Activated naive CD4-positive, alpha-beta T cell treated with anti-CD3 and anti-CD28 coated beads for 36 hours (primary cell): ENCODE measurements at regions not wholly inside any gene's neighbourhood (a gene's known extent, or its start where the extent isn't known, plus 50 kb on each side); places are given as distances from the start of the nearest gene placed in this dataset.
A peak's percentile ranks its signal among the peaks of the same experiment; 100 is the strongest.

ENCODE experiments used
- CTCF ChIA-PET: fragments of 350-600 bp; sonication (Branson Sonifier 250); formaldehyde crosslinking; loops from one replicate; lab custom pipeline; 2021; ENCODE audit warnings: antibody characterized with exemption; lab: Charles Lee
- DNase-seq: peaks from one replicate; pipeline ENCODE4 v3.0.0-alpha.2; 2020
- H3K27ac Mint-ChIP-seq: one replicate; pipeline ENCODE4 v1.8.0; 2021; ENCODE audit warnings: mild to moderate bottlenecking, mixed read lengths
- H3K27me3 Mint-ChIP-seq: one replicate; pipeline ENCODE4 v1.8.0; 2021; ENCODE audit warnings: low read depth, mixed read lengths
- H3K36me3 Mint-ChIP-seq: one replicate; pipeline ENCODE4 v1.8.0; 2021; ENCODE audit warnings: low read depth, mixed read lengths
- H3K4me1 Mint-ChIP-seq: one replicate; pipeline ENCODE4 v1.8.0; 2021; ENCODE audit warnings: low read depth, mixed read lengths
- H3K4me3 Mint-ChIP-seq: one replicate; pipeline ENCODE4 v1.8.0; 2021; ENCODE audit warnings: mild to moderate bottlenecking, moderate library complexity, mixed read lengths
- H3K9me3 Mint-ChIP-seq: one replicate; pipeline ENCODE4 v1.8.0; 2021; ENCODE audit warnings: mixed read lengths
- intact Hi-C: fragments of 100-400 bp; cut with micrococcal nuclease; formaldehyde crosslinking; loops from one replicate; pipeline ENCODE4 v1.15.1; 2023

DNA sequence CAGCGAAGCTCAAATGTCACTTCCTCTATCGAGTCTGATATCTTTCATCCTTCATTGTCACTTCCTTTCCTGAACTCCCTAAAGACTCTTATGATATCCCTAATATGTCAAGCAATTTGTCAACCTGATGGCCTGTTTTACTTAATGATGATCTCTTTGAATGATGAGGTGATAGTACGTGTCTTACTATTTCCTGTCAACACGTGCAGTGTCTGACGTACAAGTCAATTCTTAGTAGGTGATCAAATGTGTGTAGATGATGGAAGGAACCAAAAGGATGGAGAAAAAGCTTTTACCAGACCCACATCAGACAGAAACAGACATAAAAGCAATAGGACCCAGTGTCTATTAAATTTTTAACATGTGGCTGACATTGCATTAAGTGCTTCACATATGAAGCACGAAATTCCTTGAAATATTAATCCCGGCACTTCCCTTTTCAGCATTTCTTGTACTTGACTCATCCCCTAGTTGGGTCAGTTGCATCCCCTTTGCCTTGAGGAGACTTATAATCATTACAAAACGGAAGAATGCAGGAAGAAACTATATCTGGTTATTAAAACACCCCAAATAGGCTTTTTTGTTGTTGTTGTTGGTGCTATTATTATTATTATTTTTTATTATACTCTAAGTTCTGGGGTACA is 108.6 kb upstream of the NYAP2 start:
- CTCF ChIA-PET: no interaction called here
- intact Hi-C loops: no loop called here
- H3K4me3 Mint-ChIP-seq: no peak overlapping the region
- no peak overlapping the region for H3K27ac Mint-ChIP-seq
- H3K27me3 Mint-ChIP-seq: no peaks in the 10 kb centered on the region
- no peaks in the 10 kb centered on the region for H3K36me3 Mint-ChIP-seq
- no peak for DNase-seq
- H3K4me1 Mint-ChIP-seq: no peaks in the 10 kb centered on the region
- H3K9me3 Mint-ChIP-seq: no peaks in the 10 kb centered on the region

DNA sequence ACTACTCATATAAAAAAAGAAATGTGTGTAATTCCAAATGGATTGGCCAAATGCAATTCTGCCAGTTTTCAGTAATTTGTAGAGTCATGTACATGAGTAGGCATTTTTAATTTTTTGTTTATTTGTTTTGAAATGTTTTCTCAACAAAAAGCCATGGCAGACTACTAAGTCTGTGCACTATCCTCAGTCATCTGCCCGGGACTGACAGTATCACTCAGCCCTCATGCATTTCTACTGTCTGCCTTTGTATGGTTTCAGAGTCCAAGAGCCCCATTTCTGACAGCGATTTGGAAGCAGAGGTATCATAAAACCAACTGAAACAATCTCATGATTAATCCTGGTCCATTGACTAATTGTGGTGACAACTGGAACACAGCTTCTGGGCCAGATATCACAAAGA is 109.9 kb upstream of the NYAP2 start:
- H3K27ac Mint-ChIP-seq: no peak overlapping the region
- CTCF ChIA-PET: interaction anchor here (1.1 kb wide), 1 partner anchor 371 kb away, joined by 3 read pairs; no protein-coding TSS in a partner anchor
- no peaks in the 10 kb centered on the region for H3K9me3 Mint-ChIP-seq
- no peaks in the 10 kb centered on the region for H3K4me1 Mint-ChIP-seq
- H3K36me3 Mint-ChIP-seq: no peaks in the 10 kb centered on the region
- DNase-seq: no peak
- no peak overlapping the region for H3K4me3 Mint-ChIP-seq
- intact Hi-C loops: loop anchor here (10.0 kb wide), 1 partner anchor 285 kb away; no protein-coding TSS in a partner anchor
- no peaks in the 10 kb centered on the region for H3K27me3 Mint-ChIP-seq

DNA sequence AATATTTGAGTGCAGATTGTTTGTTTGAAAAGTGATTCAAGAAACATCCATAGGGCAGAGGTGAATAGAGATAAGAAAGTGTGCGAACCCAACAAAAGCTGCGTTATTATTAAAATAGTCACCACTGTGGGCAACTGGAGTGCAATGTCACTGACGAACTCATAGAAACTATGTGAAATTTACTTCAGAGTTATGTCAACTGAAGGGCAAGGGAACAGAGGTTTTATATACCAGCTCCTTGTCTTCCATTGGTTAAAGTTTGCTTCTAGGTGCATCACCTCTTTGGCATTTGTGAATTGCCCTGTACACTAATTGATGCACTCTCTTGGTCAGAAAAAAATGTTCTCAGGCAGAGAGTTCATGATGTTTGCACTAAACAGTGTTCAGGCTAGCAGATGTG is 110.5 kb upstream of the NYAP2 start:
- H3K27ac Mint-ChIP-seq: no peak overlapping the region
- DNase-seq: no peak
- no peak overlapping the region for H3K4me3 Mint-ChIP-seq
- no peaks in the 10 kb centered on the region for H3K36me3 Mint-ChIP-seq
- no peaks in the 10 kb centered on the region for H3K4me1 Mint-ChIP-seq
- no peaks in the 10 kb centered on the region for H3K9me3 Mint-ChIP-seq
- no peaks in the 10 kb centered on the region for H3K27me3 Mint-ChIP-seq
- intact Hi-C loops: loop anchor here (10.0 kb wide), 1 partner anchor 284 kb away; no protein-coding TSS in a partner anchor
- CTCF ChIA-PET: interaction anchor here (1.1 kb wide), 1 partner anchor 372 kb away, joined by 3 read pairs; no protein-coding TSS in a partner anchor

DNA sequence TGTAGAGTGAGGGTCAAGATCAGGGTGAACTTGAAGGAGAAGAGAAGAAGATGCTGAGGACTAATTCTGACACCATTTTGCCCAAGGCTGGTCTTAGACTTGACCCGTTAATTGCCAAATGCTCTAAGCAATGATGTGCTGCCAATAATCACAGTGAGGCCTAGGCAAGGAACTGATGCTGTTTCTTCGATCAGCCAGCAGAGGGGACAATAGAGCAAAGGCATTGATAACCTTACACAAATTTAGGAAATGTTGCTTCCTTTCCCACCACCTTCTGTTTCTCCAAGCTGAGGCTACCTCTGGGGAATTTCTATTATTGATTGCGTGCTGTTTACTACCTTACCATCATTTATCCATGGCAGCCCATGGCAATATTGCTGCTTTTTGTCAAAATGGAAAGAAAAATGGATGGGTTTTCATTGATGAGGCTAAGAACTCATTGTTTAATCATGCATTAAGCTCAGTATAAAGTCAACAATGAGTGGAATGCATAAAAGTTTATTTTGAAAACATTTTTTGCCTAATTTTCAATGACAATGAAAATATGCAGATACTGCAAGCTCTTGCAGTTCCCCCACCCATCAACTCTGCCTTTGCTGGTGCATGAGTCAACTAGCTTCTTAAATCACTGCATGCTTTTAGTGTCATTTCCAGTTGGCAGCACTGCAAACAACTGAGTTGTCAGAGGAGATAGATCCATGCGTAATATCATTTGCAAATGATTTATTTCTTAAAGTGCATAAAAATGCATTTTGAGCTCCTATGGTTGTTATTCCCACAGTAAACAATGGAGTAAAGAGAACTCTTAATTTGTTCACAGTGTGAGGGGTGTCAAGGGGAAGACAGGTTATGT is 116.4 kb upstream of the NYAP2 start:
- CTCF ChIA-PET: interaction anchor here (0.8 to 2.6 kb wide), 20 partner anchors 9 to 382 kb away, joined by 3 to 35 read pairs (median 4); no protein-coding TSS in a partner anchor
- Mint-ChIP-seq H3K4me1 (peaks cover 3% of the 10 kb centered on the region), H3K4me3 (no peak overlapping the region), H3K9me3 (no peaks in the 10 kb centered on the region), H3K27ac (no peak overlapping the region), H3K36me3 (no peaks in the 10 kb centered on the region), H3K27me3 (no peaks in the 10 kb centered on the region)
- peak; percentile 31 for DNase-seq
- intact Hi-C loops: loop anchor here (1.0 to 10.0 kb wide), 4 partner anchors 160 to 377 kb away; no protein-coding TSS in a partner anchor

DNA sequence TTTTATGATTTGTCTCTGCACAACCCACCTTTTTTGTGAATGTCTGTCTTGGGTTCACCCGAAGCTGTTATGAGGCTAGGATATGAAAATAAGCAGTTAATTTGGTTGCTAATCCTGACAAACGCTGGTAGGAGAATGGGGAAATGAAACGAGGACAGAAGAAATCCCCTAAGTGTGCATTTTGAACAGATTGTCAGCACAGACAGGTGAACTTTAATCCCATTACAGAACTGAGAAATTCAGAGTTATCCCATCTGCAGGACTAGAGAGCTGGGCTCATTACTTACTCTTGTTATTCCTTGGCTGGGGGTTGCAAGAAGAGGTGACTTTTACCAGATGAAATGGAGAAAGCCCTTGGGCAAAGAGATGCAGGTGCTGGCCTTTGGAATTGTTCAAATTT is 123.3 kb upstream of the NYAP2 start:
- Mint-ChIP-seq H3K36me3 (peaks cover 5% of the 10 kb centered on the region), H3K9me3 (peaks cover 17% of the 10 kb centered on the region), H3K27ac (no peak overlapping the region), H3K4me3 (no peak overlapping the region), H3K27me3 (no peaks in the 10 kb centered on the region), H3K4me1 (no peaks in the 10 kb centered on the region)
- intact Hi-C loops: no loop called here
- DNase-seq: no peak
- CTCF ChIA-PET: no interaction called here

DNA sequence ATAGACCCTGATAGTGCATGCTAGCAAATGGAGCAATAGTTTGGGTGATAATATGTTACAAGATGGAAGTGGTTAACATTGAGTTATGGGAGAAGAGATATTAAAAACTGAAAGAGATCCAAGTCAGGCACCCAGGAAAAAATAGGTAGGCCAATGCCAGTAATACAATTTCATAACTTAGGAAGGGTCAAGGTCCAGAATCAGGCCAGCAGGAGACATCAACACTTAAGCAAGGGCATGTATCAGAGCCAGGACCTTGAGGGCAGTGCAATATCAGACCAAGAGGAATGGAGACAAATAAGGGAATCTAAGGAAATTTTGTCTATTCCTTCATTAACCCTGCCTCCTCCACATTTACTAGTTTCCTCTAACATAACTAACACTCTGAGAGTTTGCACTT is 124.1 kb upstream of the NYAP2 start:
- CTCF ChIA-PET: no interaction called here
- Mint-ChIP-seq H3K27ac (no peak overlapping the region), H3K27me3 (no peaks in the 10 kb centered on the region), H3K9me3 (peaks cover 17% of the 10 kb centered on the region), H3K4me3 (no peak overlapping the region), H3K36me3 (peaks cover 5% of the 10 kb centered on the region), H3K4me1 (peaks cover 3% of the 10 kb centered on the region)
- DNase-seq: no peak
- intact Hi-C loops: no loop called here

DNA sequence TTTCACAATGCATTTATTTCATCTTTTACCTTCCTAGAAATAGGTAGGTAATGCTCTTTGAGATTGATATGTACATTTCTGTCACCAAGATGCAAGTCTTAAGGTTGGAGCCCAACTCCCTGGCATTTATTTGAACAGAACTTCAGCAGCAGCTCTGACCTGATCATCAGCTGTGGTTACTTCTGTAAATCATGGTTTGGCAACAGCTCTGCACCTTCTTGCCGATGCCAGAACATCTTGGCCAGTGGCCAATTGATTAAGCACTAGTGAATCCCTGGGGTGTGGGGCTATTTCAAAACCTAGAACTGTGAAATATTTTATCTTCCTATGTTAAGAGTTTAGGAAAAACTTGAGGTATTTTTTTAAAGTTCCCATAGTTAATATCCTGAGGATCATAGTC is 124.8 kb upstream of the NYAP2 start:
- Mint-ChIP-seq H3K4me3 (no peak overlapping the region), H3K36me3 (peaks cover 5% of the 10 kb centered on the region), H3K27me3 (no peaks in the 10 kb centered on the region), H3K27ac (no peak overlapping the region), H3K9me3 (peaks cover 17% of the 10 kb centered on the region), H3K4me1 (peaks cover 3% of the 10 kb centered on the region)
- DNase-seq: no peak
- CTCF ChIA-PET: interaction anchor here (1.5 kb wide), 1 partner anchor 8 kb away, joined by 5 read pairs; no protein-coding TSS in a partner anchor
- intact Hi-C loops: no loop called here

DNA sequence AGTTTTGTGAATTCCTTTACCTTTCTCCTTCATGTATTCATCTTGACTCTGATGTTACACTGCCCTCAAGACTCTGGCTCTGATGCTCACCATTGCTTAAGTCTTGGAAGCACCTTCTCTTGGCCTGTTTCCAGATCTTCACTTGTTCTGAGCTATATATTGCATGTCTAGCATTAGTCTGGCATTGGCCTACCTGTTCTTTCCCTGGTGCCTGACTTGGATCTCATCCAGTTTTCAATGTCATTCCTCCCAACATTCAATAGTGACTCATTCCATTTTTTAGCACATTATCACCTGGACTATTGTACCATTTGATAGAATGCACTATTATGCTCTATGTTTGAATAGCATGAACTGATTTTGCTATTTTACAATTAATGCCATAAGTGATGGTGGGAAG is 127.3 kb upstream of the NYAP2 start:
- no peak overlapping the region for H3K4me3 Mint-ChIP-seq
- CTCF ChIA-PET: no interaction called here
- H3K27ac Mint-ChIP-seq: no peak overlapping the region
- H3K27me3 Mint-ChIP-seq: no peaks in the 10 kb centered on the region
- peaks cover 10% of the 10 kb centered on the region for H3K9me3 Mint-ChIP-seq
- H3K36me3 Mint-ChIP-seq: peaks cover 2% of the 10 kb centered on the region
- peaks cover 3% of the 10 kb centered on the region for H3K4me1 Mint-ChIP-seq
- DNase-seq: no peak
- intact Hi-C loops: no loop called here

DNA sequence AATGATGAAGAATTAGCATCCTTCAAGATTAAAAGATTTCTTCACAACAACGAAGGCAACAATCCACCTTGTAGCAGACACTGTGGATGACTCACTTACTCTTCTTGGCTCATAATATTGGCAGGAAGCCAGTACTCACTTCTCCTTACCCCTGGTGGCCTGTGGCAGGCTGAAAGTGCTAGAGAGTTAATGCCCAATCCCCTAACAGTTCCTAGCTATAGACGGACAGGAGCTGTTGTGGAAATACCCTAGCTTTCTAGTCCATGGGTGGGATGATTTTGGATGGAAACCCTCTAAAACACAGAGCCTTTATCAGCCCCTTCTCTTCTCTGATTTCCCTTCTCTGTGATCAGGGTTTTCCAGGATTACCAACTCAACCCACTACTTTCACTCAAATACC is 128.6 kb upstream of the NYAP2 start:
- peaks cover 3% of the 10 kb centered on the region for H3K9me3 Mint-ChIP-seq
- H3K36me3 Mint-ChIP-seq: no peaks in the 10 kb centered on the region
- H3K4me1 Mint-ChIP-seq: peaks cover 3% of the 10 kb centered on the region
- DNase-seq: peak; percentile 25
- no peaks in the 10 kb centered on the region for H3K27me3 Mint-ChIP-seq
- no peak overlapping the region for H3K4me3 Mint-ChIP-seq
- CTCF ChIA-PET: no interaction called here
- intact Hi-C loops: no loop called here
- no peak overlapping the region for H3K27ac Mint-ChIP-seq

DNA sequence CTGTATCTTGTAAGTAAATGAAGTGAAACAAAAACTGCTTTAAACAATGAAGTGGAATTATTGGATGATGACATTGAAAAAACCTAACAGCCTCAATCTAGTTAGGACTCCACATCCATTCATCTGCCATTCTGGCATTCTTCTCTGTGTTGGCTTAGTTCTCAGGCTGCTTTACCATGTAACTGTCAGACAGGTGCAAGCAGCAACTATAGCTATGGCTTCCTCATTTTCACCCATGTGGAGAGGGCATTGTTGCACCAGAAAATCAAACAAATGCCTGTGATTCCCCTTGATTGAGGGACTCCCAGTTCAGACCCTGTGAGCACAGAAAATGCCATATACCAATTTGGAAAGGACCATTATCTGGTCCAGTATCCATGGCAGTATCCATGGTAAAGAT is 129.5 kb upstream of the NYAP2 start:
- intact Hi-C loops: no loop called here
- H3K36me3 Mint-ChIP-seq: no peaks in the 10 kb centered on the region

DNA sequence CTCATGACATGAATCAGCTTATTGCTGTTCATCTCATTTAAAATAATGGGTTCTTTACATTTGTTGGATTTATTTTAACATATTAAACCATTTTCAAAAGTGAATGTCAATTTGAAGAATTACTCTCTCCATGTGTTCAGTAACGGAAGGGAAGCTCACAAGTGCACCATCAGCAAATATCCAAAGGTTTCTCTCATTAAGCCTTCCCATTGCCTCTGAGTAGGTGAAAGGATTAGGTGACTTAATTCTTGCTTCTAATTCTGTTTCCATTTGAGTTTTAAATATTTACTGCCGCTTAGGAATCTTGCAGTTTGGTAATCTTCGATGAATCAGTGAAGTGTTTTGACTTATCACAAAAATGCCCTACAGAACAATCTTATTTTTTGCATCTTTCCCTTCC is 145.1 kb upstream of the NYAP2 start:
- H3K27me3 Mint-ChIP-seq: peaks cover 3% of the 10 kb centered on the region
- no peak overlapping the region for H3K4me3 Mint-ChIP-seq
- no peaks in the 10 kb centered on the region for H3K4me1 Mint-ChIP-seq
- intact Hi-C loops: no loop called here
- no peaks in the 10 kb centered on the region for H3K36me3 Mint-ChIP-seq
- H3K9me3 Mint-ChIP-seq: peaks cover 5% of the 10 kb centered on the region
- CTCF ChIA-PET: interaction anchor here (0.5 kb wide), 1 partner anchor 1292 kb away, joined by 3 read pairs; no protein-coding TSS in a partner anchor
- no peak overlapping the region for H3K27ac Mint-ChIP-seq
- DNase-seq: no peak

More for the DNA sequence above, 129.5 kb upstream of the NYAP2 start:
- Mint-ChIP-seq H3K4me1 (peaks cover 3% of the 10 kb centered on the region), H3K27me3 (no peaks in the 10 kb centered on the region), H3K9me3 (no peaks in the 10 kb centered on the region), H3K27ac (no peak overlapping the region), H3K4me3 (no peak overlapping the region)
- no peak for DNase-seq
- CTCF ChIA-PET: no interaction called here

DNA sequence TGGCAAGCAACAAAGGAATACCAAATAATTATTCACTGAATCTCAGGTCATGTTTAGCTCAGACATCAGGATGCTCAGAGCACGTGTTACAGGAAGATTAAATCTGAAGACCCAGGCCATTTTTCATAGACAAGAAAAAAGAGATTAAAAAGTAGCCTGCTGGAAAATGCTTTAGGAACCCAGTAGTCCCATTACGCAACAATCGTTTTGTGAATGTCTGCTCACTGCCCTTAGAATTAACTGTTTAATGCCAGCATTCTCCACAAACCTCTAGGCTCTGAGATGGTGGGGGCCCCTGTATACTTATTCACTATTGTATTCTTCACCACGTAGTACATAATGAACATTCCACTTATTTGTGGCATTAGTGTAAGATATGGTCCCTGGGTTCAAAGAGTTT is 154.6 kb upstream of the NYAP2 start:
- Mint-ChIP-seq H3K36me3 (no peaks in the 10 kb centered on the region), H3K27me3 (no peaks in the 10 kb centered on the region), H3K4me3 (no peak overlapping the region), H3K4me1 (no peaks in the 10 kb centered on the region), H3K9me3 (no peaks in the 10 kb centered on the region), H3K27ac (no peak overlapping the region)
- DNase-seq: no peak
- intact Hi-C loops: no loop called here
- CTCF ChIA-PET: no interaction called here
